ENCODE measurements at regions not wholly inside any gene's neighbourhood (a gene's known extent, or its start where the extent isn't known, plus 50 kb on each side); places are given as distances from the start of the nearest gene placed in this dataset.

- intact Hi-C loops (cut with micrococcal nuclease), result no loop called here
- Histone ChIP-seq H3K79me2 (ENCODE audit: insufficient read depth, low read length) (no peaks in the 10 kb centered on the region), H3K9me3 (ENCODE audit: control insufficient read depth in 1 of 2, insufficient read depth in 1 of 2, low read depth in 1 of 2, low read length in 2 of 2) (peaks cover 0 to 10% of the 10 kb centered on the region in 2 experiments; a peak in 1 of 4 replicates), H4K20me1 (ENCODE audit: insufficient read depth) (no peaks in the 10 kb centered on the region), H3K27me3 (ENCODE audit: insufficient read depth, low read length) (no peaks in the 10 kb centered on the region), H3K9me2 (ENCODE audit: insufficient read depth) (no peaks in the 10 kb centered on the region), H3K4me2 (ENCODE audit: low read length) (no peak overlapping the region), H3K4me3 (replicated peaks in 1 of 2; ENCODE audit: low read depth in 1 of 2, low read length in 2 of 2) (no peak overlapping the region), H3K27ac (ENCODE audit: low read depth, low read length) (no peak overlapping the region), H3K4me1 (ENCODE audit: control insufficient read depth in 1 of 2, insufficient read depth in 2 of 2, low read length in 2 of 2) (no peaks in the 10 kb centered on the region), H3K36me3 (ENCODE audit: control insufficient read depth in 1 of 2, insufficient read depth in 2 of 2, low read length in 2 of 2) (no peaks in the 10 kb centered on the region), H3K9ac (ENCODE audit: low read length) (no peak overlapping the region), H2AFZ (ENCODE audit: low read depth, low read length, poor library complexity, severe bottlenecking) (peak overlapping the region; percentile 50)
- ATAC-seq, result peak; percentile 58; the same call in 1 of the 2 replicates
- DNase-seq (ENCODE audit: low read depth, low spot score), result peak; percentile 13
- ChIA-PET RAD21 (ENCODE audit: low non-redundant PET in 1 of 2, low total read pairs in 2 of 2, uncharacterized antibody in 2 of 2, unreplicated experiment in 2 of 2) (no interaction called here), CTCF (no interaction called here), POLR2A (no interaction called here)
- TF ChIP-seq RAD21 (IDR thresholded peaks at IDR 0.05; ENCODE audit: low read depth), result peak; percentile 56; the same call in 1 of the 2 replicates
- peak; percentile 14 to 60 (median 56); a peak in 4 of 6 replicates for TF ChIP-seq CTCF (IDR thresholded peaks at IDR 0.05 in 2 of 3, conservative IDR thresholded peaks at IDR 0.05 in 1 of 3; ENCODE audit: borderline replicate concordance in 1 of 3, insufficient read depth in 1 of 3, low read depth in 2 of 3, low read length in 2 of 3)
- TF ChIP-seq ZNF274 (IDR thresholded peaks at IDR 0.05; ENCODE audit: low read depth, low read length), result no peak
- TF ChIP-seq CBX3 (IDR thresholded peaks at IDR 0.05; ENCODE audit: low read depth), result peak; percentile 27; the same call in 1 of the 2 replicates
- BruUV-seq (replicated peaks), result no TSS peak
Measured at GRCh38 chr4:29805245-29805644, 914.9 kb upstream of the PCDH7 start.

- ATAC-seq (no peak), DNase-seq (ENCODE audit: low read depth, low spot score) (no peak)
- no TSS peak for BruUV-seq (replicated peaks)
- Histone ChIP-seq H3K36me3 (ENCODE audit: control insufficient read depth in 1 of 2, insufficient read depth in 2 of 2, low read length in 2 of 2) (no peaks in the 10 kb centered on the region), H3K9me3 (ENCODE audit: control insufficient read depth in 1 of 2, insufficient read depth in 1 of 2, low read depth in 1 of 2, low read length in 2 of 2) (peaks cover 0 to 10% of the 10 kb centered on the region in 2 experiments; a peak in 1 of 4 replicates), H4K20me1 (ENCODE audit: insufficient read depth) (no peaks in the 10 kb centered on the region), H3K4me1 (ENCODE audit: control insufficient read depth in 1 of 2, insufficient read depth in 2 of 2, low read length in 2 of 2) (no peaks in the 10 kb centered on the region), H3K4me3 (replicated peaks in 1 of 2; ENCODE audit: low read depth in 1 of 2, low read length in 2 of 2) (no peak overlapping the region), H3K9ac (ENCODE audit: low read length) (no peak overlapping the region), H3K27ac (ENCODE audit: low read depth, low read length) (no peak overlapping the region), H2AFZ (ENCODE audit: low read depth, low read length, poor library complexity, severe bottlenecking) (peak overlapping the region; percentile 50), H3K4me2 (ENCODE audit: low read length) (no peak overlapping the region), H3K27me3 (ENCODE audit: insufficient read depth, low read length) (no peaks in the 10 kb centered on the region), H3K9me2 (ENCODE audit: insufficient read depth) (no peaks in the 10 kb centered on the region), H3K79me2 (ENCODE audit: insufficient read depth, low read length) (no peaks in the 10 kb centered on the region)
- ChIA-PET CTCF (no interaction called here), POLR2A (no interaction called here), RAD21 (ENCODE audit: low non-redundant PET in 1 of 2, low total read pairs in 2 of 2, uncharacterized antibody in 2 of 2, unreplicated experiment in 2 of 2) (no interaction called here)
- TF ChIP-seq MAX (IDR thresholded peaks at IDR 0.05), result no peak
- TF ChIP-seq ELF1 (IDR thresholded peaks at IDR 0.05; ENCODE audit: borderline replicate concordance, low read depth), result no peak
- intact Hi-C loops (cut with micrococcal nuclease), result no loop called here
Measured at GRCh38 chr4:29805916-29806480, 914.2 kb upstream of the PCDH7 start.

Data from HCT116 (cell line).